ENCODE measurements at regions not wholly inside any gene's neighbourhood (a gene's known extent, or its start where the extent isn't known, plus 50 kb on each side); places are given as distances from the start of the nearest gene placed in this dataset.
"Not testable (repeated sequence)": the region's sequence is repeated elsewhere in the genome, so short reads cannot be mapped to it uniquely, and the experiment has no call there.

GRCh38 chr14:89547047-89547446, 130.0 kb upstream of the FOXN3 start:
- TF ChIP-seq EZH2 (IDR thresholded peaks at IDR 0.05; ENCODE audit: insufficient read depth, low read length); CTCF (IDR thresholded peaks at IDR 0.05; ENCODE audit: insufficient read depth, low read depth, low read length): not testable (repeated sequence)
